GM21529 (cell line): ENCODE measurements at regions not wholly inside any gene's neighbourhood (a gene's known extent, or its start where the extent isn't known, plus 50 kb on each side); places are given as distances from the start of the nearest gene placed in this dataset.

Source experiments
- ATAC-seq: cut with Tn5 transposase; IDR thresholded peaks from one replicate; pipeline ENCODE4 v1.9.1; 2021; ENCODE audit not compliant: unreplicated experiment

DNA sequence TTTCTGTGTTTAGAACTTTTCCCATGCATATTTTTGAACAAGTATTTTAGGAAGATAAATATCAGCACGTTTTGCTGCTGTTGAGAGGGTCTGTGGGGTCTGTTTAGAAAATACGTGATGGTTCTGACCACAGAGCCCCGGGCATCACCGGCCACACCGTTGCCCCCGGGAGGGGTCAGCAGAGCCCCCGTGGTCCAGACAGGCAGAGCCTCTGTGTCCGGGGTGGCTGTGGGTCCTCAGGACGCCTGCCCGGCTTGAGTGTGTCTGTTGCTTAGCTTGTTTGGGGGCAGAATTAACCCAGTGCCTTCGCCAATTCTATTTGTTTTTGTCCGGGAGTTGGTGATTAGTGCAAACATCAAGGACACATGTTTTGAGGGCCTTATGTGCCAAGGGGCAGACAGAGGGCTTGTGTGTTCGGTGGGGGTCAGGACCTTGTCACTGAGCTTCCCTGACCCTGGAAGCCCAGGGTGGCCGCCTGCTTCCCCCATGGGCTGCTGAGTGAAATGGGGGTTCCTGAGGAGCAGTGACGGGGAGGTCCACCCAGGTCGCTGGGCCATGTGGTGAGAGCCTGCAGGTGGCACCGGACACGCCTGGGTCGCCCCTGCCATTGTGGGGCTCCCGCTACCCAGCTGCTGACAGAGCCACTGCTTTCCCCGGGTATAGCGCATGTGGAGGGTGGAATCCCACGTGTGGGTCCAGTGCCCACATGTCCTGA lies 122.2 kb downstream of the SIK1 start:
- no peak for ATAC-seq

DNA sequence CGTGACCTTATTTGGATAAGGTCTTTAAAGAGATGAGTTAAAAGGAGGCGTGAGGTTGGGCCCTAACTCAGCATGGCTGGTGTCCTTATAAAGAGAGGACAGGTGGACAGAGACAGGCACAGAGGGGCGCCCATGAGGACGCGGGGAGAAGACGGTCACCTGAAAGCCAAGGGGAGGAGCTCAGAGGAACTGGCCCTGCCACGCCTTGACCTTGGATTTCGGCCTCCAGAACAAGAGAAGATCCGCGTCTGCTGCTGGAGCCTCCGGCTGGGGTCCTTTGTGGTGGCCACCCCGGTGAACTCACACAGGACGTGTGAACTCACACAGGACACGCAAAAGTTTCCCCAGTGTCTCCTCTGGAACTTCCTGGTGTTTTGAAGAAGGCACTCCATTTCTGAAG lies 122.7 kb downstream of the SIK1 start:
- ATAC-seq, result no peak

DNA sequence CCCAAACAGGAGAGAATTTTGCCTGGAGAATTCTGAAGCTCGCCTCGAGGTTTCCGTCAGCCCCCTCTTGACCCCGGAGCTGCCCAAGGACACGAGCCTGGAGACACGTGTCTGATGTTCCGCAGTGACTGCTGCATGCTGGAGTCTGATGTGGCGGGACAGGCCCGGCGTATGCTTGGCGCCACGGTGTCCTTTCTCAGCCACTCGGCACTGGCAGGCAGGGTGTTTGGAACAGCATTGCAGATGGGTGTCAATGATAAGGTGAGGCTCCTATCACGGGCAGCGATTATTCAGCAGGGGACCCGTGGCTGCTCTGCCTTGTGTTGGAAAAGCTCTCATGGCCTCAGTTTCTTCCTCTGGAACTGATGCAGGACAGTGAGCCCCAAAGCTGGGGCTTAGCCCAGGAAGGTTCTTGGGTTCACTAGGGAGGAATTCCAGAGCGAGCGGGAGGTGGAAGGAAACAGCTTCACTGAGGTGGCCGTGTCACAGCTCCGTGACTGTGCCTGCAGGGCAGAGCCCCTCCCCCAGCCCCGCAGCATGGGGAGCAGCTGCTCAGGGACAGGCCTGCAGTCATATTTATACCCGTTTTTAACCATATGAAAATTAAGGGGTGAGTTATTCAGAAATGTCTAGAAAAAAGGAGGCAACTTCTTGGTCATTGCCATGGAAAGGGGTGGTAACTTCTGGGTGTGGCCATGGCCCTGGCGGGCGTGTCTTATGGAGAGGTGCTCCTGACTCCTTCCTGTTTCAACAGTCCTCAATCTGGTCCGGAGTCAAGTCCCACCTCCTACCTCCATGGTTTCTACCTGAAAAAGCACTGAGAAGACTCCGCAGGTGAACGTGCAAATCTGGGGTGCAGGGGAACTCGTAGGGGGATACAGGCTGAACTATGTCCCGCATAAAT lies 123.4 kb downstream of the SIK1 start:
- ATAC-seq, result no peak

DNA sequence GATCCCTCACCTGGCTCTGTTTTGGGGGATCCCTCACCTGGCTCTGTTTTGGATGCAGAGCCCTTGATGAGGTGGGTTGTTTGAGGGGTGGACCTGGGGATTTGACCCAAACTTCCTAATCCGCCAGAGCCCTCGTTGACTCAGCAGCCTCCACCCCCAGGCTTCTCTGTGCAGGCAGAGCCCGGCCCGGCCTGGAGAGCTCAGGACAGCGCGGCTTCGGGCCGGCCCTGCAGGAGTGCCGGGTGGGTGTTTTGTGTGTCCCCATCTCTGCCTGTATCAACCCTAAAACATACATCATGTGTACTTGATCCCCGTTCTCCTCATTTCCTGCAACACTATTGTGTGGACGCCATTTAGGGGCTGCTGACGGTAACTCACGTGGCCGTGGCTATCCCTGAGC lies 124.2 kb downstream of the SIK1 start:
- no peak for ATAC-seq

DNA sequence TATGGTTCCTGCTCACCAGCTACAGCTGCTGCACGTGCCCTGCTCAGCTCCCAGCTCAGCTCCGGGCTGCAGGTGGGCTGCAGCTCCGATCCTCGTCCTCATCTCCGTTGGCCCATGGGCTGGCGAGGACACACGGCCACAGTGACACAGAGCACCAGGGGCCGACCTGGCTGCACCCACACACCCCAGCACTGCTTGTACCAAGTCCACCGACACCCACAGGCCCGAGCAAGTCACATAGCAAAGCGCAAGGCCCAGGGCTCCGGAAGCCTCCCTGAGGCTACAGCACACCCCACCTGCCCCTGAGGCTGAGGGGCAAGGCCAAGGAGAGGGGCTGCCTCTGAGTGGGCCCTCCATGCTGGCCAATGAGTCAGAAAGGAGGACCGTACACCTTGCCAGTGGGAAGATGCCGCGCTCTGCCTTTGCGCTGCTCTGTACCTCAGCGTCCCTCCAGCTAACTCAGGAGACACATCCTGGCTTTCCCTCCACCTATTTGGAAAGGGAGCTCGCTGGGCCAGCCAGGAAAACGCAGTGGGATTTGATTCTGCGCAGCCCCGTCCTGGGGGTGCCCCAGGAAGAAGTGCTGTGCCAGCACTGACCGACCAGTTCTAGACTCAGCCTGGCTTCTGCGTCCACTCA lies 124.8 kb downstream of the SIK1 start:
- ATAC-seq, result no peak

DNA sequence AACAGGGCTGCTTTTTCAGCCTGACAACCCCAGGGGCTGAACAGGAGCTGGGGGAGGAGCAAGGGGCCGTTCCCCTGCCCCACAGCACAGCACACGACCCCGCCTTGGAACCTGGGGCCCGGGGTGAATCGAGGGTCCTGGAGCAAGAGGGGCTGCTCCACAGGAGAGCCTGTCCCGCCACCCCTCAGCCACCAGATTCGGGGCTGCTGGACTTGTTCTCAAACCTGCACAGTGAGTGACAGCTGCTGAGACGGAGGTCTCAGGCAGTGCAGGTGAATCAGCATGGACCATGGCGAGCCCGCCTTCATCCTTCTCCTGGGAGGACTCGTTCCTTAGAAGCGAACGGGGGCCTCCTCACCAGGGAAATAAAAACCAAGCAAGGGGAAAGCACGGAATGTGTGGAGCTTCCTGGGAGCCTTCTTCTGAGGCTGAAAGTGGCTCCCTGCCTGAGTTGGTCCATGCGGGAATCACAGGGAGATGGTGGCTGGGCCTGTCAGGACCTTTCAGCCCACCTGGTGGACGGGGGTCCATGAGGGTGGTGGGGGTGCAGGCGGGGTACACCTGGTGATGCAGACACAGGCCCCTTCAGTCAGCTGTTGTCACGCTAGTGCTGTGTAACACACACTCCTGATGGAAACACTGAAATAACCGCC lies 125.4 kb downstream of the SIK1 start:
- no peak for ATAC-seq

DNA sequence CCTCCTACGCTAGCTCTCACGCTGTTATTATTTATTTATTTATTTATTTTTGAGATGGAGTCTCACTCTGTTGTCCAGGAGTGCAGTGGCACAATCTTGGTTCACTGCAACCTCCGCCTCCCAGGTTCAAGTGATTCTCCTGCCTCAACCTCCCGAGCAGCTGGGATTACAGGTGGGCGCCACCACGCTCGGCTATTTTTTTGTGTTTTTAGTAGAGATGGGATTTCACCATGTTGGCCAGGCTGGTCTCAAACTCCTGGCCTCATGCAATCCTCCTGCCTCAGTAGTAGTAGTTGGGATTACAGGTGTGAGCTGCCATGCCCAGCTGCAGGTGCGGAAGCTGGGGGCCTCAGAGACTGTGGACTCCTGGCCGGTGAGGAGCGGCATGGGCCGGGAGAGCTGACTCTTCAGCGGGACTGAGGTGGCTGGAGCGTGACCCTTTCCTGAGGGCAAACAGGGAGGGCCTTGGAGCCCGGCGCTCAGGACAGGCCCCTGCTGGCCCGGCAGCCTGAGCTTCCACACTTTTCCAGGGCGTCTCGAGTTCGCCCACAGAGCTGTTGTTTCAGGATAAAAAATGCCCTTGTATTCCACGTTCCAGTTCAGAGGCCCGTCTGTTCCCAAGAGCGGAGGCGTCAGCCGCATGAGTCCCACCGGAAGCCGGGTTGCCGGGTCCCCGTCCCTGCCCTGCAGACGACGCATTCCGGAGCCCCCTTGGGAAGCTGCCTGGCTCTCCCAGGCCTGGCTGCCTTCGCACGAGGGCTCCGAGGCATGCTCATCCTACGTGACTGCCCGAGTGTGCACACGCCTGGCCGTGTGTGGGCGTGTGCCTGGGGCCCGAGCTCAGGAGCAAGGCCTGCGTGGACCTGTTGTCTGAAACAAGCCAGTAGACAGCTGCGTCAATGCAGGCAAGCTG lies 126.2 kb downstream of the SIK1 start:
- ATAC-seq, result no peak

DNA sequence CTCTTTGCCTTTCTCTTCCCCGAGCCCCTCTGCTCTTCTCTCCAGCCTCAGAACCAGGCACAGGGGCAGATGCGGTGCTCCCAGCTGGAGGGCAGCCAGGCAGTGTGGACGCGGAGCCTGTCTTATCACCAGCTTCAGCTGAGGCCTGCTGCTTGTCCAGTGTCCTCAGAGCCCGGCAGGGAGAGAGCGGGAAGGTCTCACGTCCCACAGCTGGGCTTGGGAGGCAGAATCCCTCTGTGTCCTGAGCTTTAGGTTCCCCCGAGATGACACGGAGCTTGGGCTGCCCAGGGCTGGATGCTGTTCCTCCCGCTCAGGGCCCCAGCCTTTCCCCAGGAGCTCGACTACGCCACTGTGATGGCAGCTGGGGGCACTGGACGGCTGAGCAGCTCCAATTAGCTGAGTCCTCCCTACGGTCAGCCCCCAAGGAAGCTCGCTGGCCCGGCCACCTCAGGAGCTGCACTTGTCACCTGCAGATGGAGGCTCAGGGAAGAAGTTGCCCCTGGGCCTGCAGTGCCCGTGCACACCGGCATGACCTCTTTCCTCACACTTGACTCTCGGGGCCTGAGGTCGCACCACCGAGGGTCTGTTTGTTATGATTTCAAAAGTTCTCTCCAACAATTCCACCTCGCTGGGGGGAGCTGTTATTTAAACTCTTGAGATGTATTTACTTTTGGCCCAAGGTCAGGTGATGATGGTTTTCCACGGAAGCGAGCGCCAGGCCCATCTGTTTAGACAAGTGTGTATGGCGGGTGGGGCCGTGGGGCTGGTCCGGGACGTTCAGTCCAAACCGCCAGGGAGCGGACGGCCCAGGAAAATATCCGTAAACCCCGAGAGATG lies 127.3 kb downstream of the SIK1 start:
- ATAC-seq, result no peak

DNA sequence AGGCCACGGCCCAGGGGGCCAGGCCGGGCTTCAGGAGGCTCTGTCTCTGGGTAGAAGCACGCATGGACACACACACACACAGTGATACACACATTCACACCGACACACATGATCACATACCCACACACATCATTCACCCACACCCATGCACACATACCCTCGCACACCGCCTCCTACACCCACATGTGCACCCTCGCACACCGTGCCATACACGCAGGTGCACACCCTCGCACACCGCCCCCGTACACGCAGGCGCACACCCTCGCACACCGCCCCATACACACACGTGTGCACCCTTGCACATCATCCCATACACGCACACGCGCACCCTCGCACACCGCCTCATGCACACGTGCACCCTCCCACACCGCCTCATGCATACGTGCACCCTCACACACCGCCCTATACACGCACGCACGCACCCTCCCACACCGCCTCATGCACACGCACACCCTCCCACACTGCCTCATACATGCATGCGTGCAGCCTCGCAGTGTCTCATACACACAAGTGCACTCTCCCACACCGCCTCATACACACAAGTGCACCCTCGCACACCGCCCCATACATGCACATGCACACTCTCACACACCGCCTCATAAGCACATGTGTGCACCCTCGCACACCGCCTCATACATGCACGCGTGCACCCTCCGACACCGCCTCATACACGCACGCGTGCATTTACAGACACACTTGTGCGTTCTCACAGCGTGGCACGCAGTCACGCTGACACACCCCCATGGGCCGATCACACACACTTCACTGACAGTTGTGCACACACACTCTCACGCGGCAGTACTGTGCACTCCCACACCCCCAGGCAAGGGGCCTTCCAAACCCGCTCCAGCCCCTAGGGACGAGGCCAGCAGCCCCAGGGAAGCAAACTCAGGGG lies 128.1 kb downstream of the SIK1 start:
- no peak for ATAC-seq

DNA sequence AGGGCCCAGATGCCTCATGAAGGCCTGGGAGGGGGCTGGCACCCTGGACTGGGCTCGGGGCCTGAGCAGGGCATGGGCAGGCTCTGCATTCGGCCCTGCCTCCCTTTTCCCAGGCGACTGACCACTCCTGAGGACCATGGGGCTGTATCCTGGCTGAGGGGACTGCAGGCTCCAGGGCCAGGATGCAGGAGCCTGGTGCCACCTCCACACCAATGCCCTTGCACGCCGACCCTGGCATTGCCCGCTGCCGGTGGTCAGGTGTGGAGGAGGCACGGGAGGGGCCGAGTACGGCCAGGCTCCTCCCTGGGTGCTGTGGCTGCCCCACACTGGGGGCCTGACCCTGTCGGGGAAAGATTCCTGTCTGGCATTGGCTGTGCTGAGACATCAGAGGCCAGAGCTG lies 128.9 kb downstream of the SIK1 start:
- ATAC-seq, result no peak

DNA sequence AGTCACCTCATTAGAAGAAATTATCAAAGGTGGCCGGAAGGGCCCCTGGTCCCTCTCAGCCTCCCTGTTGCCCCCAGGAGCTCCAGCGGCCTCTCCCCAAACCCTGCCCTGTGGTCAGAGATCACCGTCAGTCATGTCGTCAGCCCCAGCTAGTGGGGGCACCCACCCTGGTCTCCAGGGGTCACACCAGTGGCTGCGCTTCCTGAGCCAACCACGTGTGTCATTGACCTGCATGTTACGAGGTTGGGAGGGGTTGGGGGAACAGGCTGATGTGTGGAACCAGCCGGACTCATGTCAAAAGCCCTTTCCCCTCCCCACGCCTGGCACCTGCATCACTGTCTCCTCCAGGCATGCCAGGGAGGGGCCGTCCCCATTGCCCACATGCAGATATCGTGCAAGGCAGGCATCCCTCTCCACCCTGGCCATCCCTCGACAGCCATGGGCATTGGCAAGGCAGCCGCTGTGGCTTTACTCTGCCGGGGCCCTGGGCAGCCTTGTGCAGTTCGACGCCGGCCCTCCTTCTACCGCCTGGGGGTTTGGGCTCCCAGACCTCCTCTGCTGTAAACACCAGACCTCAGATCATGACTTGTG lies 128.7 kb downstream of the CRYAA start:
- ATAC-seq, result no peak

DNA sequence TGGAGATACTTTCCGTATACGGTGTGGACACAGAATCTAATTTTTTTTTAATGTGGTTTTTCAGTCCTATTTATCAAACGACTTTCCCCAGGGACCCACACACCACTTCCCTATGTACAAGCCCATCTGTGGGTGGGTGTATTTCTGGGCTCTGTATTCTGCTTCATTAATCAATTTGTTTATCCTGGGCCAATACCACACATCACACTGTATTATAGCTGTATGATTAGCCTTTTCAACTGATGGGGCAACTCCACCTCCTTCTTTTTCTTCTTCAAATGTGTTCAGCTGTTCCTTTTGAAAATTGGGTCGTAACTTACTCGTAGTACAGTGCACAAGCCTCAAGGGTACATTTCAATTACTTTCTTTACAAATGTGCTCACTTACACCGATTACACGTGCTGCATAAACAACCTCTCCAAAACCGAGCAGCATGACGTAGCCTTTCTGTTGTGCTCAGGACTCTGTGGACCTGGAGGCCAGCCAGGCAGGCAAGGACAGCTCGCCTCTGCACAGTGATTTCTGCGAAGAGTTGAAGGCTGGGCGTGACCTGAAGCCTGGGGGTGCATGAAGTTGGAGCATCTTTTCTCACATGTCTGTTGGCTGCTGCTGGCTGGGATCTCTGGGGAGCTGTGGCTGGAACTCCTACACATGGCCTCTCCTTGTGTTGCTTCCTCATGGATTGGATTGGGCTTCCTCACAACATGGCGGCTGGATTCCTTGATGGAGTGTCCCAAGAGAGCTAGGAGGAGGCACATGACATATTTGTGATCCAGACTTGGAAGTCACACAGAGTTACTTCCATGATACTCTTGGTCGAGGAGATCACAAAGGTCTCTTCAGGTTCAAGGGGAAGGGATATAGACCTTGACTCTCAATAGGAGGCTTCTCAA lies 126.5 kb downstream of the CRYAA start:
- ATAC-seq, result no peak

DNA sequence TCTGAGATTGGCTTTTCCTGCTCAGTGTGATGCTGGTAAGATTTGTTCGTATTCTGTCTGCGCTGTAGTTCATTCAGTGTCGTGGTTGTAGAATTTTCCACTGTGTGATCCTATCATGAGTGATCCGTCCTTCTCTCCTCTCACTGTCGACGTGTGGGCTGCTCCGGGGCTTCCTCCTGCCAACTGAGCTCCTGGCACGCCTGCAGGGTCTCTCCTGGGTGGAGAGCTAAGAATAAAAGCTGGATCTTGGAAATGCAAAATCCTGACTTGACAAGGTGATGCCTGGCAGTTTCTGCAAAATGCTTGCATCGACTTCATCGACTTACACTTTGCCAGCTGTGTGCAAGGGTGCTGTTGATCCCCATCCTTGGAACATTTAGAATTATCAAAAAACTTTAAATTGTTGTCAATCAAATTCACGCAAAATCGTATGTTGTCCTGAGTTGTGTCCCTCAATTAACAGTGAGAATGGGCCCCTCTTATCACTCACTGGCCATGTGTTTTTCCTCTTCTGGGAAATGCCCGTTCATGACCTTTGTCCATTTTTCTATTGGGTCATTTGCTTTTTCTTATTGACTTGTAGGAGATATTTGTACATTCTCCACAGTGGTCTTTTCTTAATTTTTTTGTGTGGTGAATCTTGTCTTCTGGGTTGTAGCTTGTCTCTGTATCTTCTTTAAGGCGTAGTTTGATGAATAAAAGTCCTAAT lies 125.5 kb downstream of the CRYAA start:
- no peak for ATAC-seq

DNA sequence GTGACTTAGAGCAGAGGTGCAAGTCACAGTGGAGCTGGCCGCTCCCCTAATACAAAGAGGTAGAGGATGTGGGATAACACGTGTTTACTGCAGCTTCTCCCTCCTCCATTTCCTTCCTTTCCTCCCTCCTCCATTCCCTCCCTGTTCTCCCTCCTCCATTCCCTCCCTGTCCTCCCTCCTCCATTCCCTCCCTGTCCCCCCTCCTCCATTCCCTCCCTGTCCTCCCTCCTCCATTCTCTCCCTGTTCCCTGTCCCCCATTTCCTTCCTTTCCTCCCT lies 124.0 kb downstream of the CRYAA start:
- ATAC-seq, result no peak

DNA sequence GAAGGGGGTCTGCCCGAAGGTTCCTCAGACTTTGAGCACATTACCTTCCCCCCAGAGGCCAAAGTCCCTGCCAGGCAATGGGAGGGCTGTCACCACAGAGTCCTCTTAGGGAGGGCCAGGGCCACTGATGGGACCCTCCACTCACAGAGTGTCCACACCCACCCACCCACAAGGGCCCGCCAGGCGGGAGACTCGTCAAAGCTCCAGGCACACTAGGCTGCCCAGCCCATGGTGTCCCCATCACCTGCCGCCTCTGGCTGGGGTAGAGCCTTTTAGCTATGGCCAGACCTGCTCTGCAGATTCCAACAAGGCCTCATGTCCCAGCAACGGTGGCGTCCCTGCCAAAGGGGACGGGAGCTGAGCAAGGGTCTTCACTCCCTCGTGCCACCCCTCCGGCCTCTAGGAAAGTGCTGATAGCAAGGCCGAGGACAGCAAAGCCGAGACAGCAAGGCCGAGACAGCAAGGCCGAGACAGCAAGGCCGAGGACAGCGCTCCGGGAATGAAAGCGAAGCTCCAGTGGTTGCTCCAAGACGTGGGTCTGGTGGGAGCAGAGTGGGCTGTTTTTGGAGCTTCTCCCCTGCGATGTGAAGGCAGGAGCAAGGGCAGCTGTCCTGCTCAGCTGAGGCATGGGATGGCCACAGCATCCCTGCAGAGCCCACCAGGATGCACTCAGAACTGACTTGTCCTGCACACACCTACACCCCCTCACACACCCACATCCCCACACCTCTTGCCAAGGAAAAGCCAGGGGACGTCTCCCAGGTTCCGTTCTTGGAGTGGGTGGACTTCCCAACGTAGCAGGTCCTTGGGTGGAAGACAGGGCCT lies 123.4 kb downstream of the CRYAA start:
- no peak for ATAC-seq
